ENCODE measurements at regions not wholly inside any gene's neighbourhood (a gene's known extent, or its start where the extent isn't known, plus 50 kb on each side); places are given as distances from the start of the nearest gene placed in this dataset.
"Not testable (repeated sequence)": the region's sequence is repeated elsewhere in the genome, so short reads cannot be mapped to it uniquely, and the experiment has no call there.

GRCh38 chr16:52742052-52742451 is 195.1 kb upstream of the TOX3 start:
- no peak overlapping the region for H3K4me3 Mint-ChIP-seq (ENCODE audit: unreplicated experiment)
- DNase-seq (ENCODE audit: low spot score), result no peak
- TF ChIP-seq CTCF (IDR thresholded peaks at IDR 0.05), result no peak
- no peaks in the 10 kb centered on the region for H3K4me1 Mint-ChIP-seq (ENCODE audit: low read depth)
- H3K27me3 Mint-ChIP-seq (ENCODE audit: low read depth), result no peaks in the 10 kb centered on the region
- H3K36me3 Mint-ChIP-seq (ENCODE audit: low read depth), result no peaks in the 10 kb centered on the region
- no peak overlapping the region for H3K27ac Mint-ChIP-seq (ENCODE audit: unreplicated experiment)
- H3K9me3 Mint-ChIP-seq (ENCODE audit: low read depth), result peaks cover 13% of the 10 kb centered on the region

GRCh38 chr16:52741351-52741750 is 194.4 kb upstream of the TOX3 start:
- Mint-ChIP-seq H3K9me3 (ENCODE audit: low read depth) (peaks cover 13% of the 10 kb centered on the region), H3K4me3 (ENCODE audit: unreplicated experiment) (no peak overlapping the region), H3K27ac (ENCODE audit: unreplicated experiment) (no peak overlapping the region), H3K27me3 (ENCODE audit: low read depth) (no peaks in the 10 kb centered on the region), H3K4me1 (ENCODE audit: low read depth) (no peaks in the 10 kb centered on the region), H3K36me3 (ENCODE audit: low read depth) (no peaks in the 10 kb centered on the region)
- TF ChIP-seq CTCF (IDR thresholded peaks at IDR 0.05), result no peak
- no peak for DNase-seq (ENCODE audit: low spot score)

GRCh38 chr16:52740766-52741165 is 193.8 kb upstream of the TOX3 start:
- DNase-seq (ENCODE audit: low spot score), result no peak
- TF ChIP-seq CTCF (IDR thresholded peaks at IDR 0.05), result no peak
- Mint-ChIP-seq H3K9me3 (ENCODE audit: low read depth) (peaks cover 13% of the 10 kb centered on the region), H3K4me3 (ENCODE audit: unreplicated experiment) (no peak overlapping the region), H3K27ac (ENCODE audit: unreplicated experiment) (no peak overlapping the region), H3K36me3 (ENCODE audit: low read depth) (no peaks in the 10 kb centered on the region), H3K27me3 (ENCODE audit: low read depth) (no peaks in the 10 kb centered on the region), H3K4me1 (ENCODE audit: low read depth) (no peaks in the 10 kb centered on the region)

- no peak for DNase-seq (ENCODE audit: low spot score)
- Mint-ChIP-seq H3K4me3 (ENCODE audit: unreplicated experiment) (no peak overlapping the region), H3K36me3 (ENCODE audit: low read depth) (no peaks in the 10 kb centered on the region), H3K4me1 (ENCODE audit: low read depth) (no peaks in the 10 kb centered on the region), H3K27me3 (ENCODE audit: low read depth) (no peaks in the 10 kb centered on the region), H3K27ac (ENCODE audit: unreplicated experiment) (no peak overlapping the region), H3K9me3 (ENCODE audit: low read depth) (peaks cover 16% of the 10 kb centered on the region)
- no peak for TF ChIP-seq CTCF (IDR thresholded peaks at IDR 0.05)
Observed at GRCh38 chr16:52740333-52740732, 193.4 kb upstream of the TOX3 start.

GRCh38 chr16:52738992-52739391 is 192.0 kb upstream of the TOX3 start:
- not testable (repeated sequence) for H3K36me3 Mint-ChIP-seq (ENCODE audit: low read depth); H3K27me3 Mint-ChIP-seq (ENCODE audit: low read depth); DNase-seq (ENCODE audit: low spot score); H3K27ac Mint-ChIP-seq (ENCODE audit: unreplicated experiment); H3K4me1 Mint-ChIP-seq (ENCODE audit: low read depth); H3K4me3 Mint-ChIP-seq (ENCODE audit: unreplicated experiment)
- peaks cover 16% of the 10 kb centered on the region for H3K9me3 Mint-ChIP-seq (ENCODE audit: low read depth)

- H3K4me1 Mint-ChIP-seq (ENCODE audit: low read depth), result no peaks in the 10 kb centered on the region
- H3K36me3 Mint-ChIP-seq (ENCODE audit: low read depth), result no peaks in the 10 kb centered on the region
- peaks cover 7% of the 10 kb centered on the region for H3K9me3 Mint-ChIP-seq (ENCODE audit: low read depth)
- DNase-seq (ENCODE audit: low spot score), result no peak
- H3K4me3 Mint-ChIP-seq (ENCODE audit: unreplicated experiment), result no peak overlapping the region
- H3K27me3 Mint-ChIP-seq (ENCODE audit: low read depth), result no peaks in the 10 kb centered on the region
- no peak overlapping the region for H3K27ac Mint-ChIP-seq (ENCODE audit: unreplicated experiment)
- TF ChIP-seq CTCF (IDR thresholded peaks at IDR 0.05), result no peak
Observed at GRCh38 chr16:52731219-52731875, 184.4 kb upstream of the TOX3 start.

Measured in chondrocyte (in vitro differentiated cells).